Thyroid gland (tissue), 4 donors: ENCODE measurements at regions not wholly inside any gene's neighbourhood (a gene's known extent, or its start where the extent isn't known, plus 50 kb on each side); places are given as distances from the start of the nearest gene placed in this dataset.

ENCODE experiments used
- POLR2A ChIP-seq, 2 donors: fragments of 450-650 bp; IDR thresholded peaks; one replicate each; pipeline ENCODE4 v1.6.1; 2017; ENCODE audit warnings: antibody characterized with exemption in 2 of 2, mild to moderate bottlenecking in 2 of 2, moderate library complexity in 1 of 2
- TF ChIP-seq, protein P1 (sequence below), 6 experiments: fragments of 200-600 bp in 3 of 6; fragments of 450-650 bp in 3 of 6; sonication (generic) in 3 of 6; IDR thresholded peaks; one replicate each; pipeline ENCODE4 v1.5.1; 2016 to 2019; ENCODE audit warnings: antibody characterized with exemption in 6 of 6, mild to moderate bottlenecking in 2 of 6, inconsistent platforms in 1 of 6, moderate library complexity in 1 of 6

DNA sequence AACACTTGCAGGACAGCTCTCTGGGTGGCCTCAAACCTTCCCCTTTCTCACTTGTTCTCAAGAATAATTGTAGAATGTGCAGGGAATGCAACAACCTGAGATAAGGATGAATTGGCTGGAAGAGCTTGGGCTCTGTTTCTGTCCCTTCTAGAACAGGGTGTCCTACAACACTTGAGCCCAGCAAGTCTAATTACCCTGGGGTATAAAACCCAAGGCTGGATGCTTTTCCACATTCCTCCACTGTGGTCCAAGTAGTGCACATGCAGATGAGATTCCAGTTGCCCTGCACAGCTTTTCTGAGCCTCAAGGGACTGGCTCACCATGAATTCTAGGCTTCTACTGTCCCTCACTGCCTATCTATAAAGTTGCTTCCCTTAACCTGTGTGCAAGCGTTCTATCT is 140.8 kb upstream of the SPATS2L start:
- TF ChIP-seq, protein P1, sequence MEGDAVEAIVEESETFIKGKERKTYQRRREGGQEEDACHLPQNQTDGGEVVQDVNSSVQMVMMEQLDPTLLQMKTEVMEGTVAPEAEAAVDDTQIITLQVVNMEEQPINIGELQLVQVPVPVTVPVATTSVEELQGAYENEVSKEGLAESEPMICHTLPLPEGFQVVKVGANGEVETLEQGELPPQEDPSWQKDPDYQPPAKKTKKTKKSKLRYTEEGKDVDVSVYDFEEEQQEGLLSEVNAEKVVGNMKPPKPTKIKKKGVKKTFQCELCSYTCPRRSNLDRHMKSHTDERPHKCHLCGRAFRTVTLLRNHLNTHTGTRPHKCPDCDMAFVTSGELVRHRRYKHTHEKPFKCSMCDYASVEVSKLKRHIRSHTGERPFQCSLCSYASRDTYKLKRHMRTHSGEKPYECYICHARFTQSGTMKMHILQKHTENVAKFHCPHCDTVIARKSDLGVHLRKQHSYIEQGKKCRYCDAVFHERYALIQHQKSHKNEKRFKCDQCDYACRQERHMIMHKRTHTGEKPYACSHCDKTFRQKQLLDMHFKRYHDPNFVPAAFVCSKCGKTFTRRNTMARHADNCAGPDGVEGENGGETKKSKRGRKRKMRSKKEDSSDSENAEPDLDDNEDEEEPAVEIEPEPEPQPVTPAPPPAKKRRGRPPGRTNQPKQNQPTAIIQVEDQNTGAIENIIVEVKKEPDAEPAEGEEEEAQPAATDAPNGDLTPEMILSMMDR (IDR thresholded peaks at IDR 0.05) = no peak
- no peak for TF ChIP-seq POLR2A (IDR thresholded peaks at IDR 0.05)
